Naive thymus-derived CD4-positive, alpha-beta T cell (primary cell): ENCODE measurements at regions not wholly inside any gene's neighbourhood (a gene's known extent, or its start where the extent isn't known, plus 50 kb on each side); places are given as distances from the start of the nearest gene placed in this dataset.

Experiments used
- ATAC-seq: fragments of 150-1000 bp; cut with Tn5 transposase; 2 replicates; pipeline ENCODE4 v1.10.0; 2021; ENCODE audit warnings: mild to moderate bottlenecking, moderate library complexity
- CTCF ChIA-PET: fragments of 350-600 bp; sonication (Branson Sonifier 250); formaldehyde crosslinking; loops from one replicate; lab custom pipeline; 2021; ENCODE audit warnings: antibody characterized with exemption; lab: Charles Lee
- POLR2A ChIA-PET: fragments of 350-600 bp; sonication (Branson Sonifier 250); formaldehyde crosslinking; loops from one replicate; lab custom pipeline; 2021; ENCODE audit warnings: antibody characterized with exemption, inconsistent platforms; lab: Charles Lee
- DNase-seq, 9 donors: peaks; one replicate each; pipeline versions ENCODE4 v3.0.0 to v3.0.0-alpha.2; 2020 to 2022; ENCODE audit warnings: mixed read lengths in 1 of 9
- H3K27ac ChIP-seq: one replicate; pipeline ENCODE4 v1.7.0; 2013; ENCODE audit warnings: mild to moderate bottlenecking, low read depth, low read length, moderate library complexity
- H3K27me3 ChIP-seq, 2 donors: one replicate each; pipeline ENCODE4 v1.7.0; 2013; ENCODE audit warnings: low read length in 2 of 2, mild to moderate bottlenecking in 2 of 2, moderate library complexity in 2 of 2; ENCODE audit not compliant: control insufficient read depth in 2 of 2, insufficient read depth in 2 of 2
- H3K36me3 ChIP-seq, 3 experiments: 1 replicate in 2 of 3; 2 replicates in 1 of 3; pipeline ENCODE4 v1.7.0; 2013; ENCODE audit warnings: low read length in 3 of 3, mild to moderate bottlenecking in 3 of 3, moderate library complexity in 1 of 3; ENCODE audit not compliant: insufficient read depth in 3 of 3, control insufficient read depth in 2 of 3
- H3K4me1 ChIP-seq, 2 donors: one replicate each; pipeline ENCODE4 v1.7.0; 2013; ENCODE audit warnings: low read length in 2 of 2, mild to moderate bottlenecking in 2 of 2, moderate library complexity in 1 of 2; ENCODE audit not compliant: control insufficient read depth in 2 of 2, insufficient read depth in 2 of 2
- H3K4me3 ChIP-seq: 2 replicates; pipeline ENCODE4 v1.7.0; 2013; ENCODE audit warnings: mild to moderate bottlenecking, low read length
- H3K9me3 ChIP-seq, 3 experiments: 1 replicate in 2 of 3; 2 replicates in 1 of 3; pipeline ENCODE4 v1.7.0; 2013; ENCODE audit warnings: low read length in 3 of 3; ENCODE audit not compliant: control insufficient read depth in 2 of 3
- H3K27ac Mint-ChIP-seq, 9 donors: one replicate each; pipeline ENCODE4 v1.8.0; 2020 to 2022; ENCODE audit warnings: mixed read lengths in 9 of 9, mild to moderate bottlenecking in 8 of 9, moderate library complexity in 5 of 9, inconsistent platforms in 2 of 9
- H3K27me3 Mint-ChIP-seq, 5 donors: one replicate each; pipeline ENCODE4 v1.8.0; 2021 to 2022; ENCODE audit warnings: mixed read lengths in 5 of 5, mild to moderate bottlenecking in 1 of 5
- H3K36me3 Mint-ChIP-seq, 5 donors: one replicate each; pipeline ENCODE4 v1.8.0; 2020 to 2022; ENCODE audit warnings: mixed read lengths in 5 of 5, mild to moderate bottlenecking in 3 of 5, inconsistent platforms in 1 of 5
- H3K4me1 Mint-ChIP-seq, 7 donors: one replicate each; pipeline ENCODE4 v1.8.0; 2020 to 2022; ENCODE audit warnings: mixed read lengths in 7 of 7, mild to moderate bottlenecking in 3 of 7, inconsistent platforms in 1 of 7
- H3K4me3 Mint-ChIP-seq, 10 donors: one replicate each; pipeline ENCODE4 v1.8.0; 2020 to 2022; ENCODE audit warnings: mild to moderate bottlenecking in 10 of 10, mixed read lengths in 10 of 10, moderate library complexity in 6 of 10, inconsistent platforms in 2 of 10
- H3K9me3 Mint-ChIP-seq, 11 donors: one replicate each; pipeline ENCODE4 v1.8.0; 2020 to 2022; ENCODE audit warnings: mixed read lengths in 11 of 11, mild to moderate bottlenecking in 4 of 11, inconsistent platforms in 1 of 11, moderate library complexity in 1 of 11
- intact Hi-C, 2 donors: fragments of 100-400 bp; cut with micrococcal nuclease; formaldehyde crosslinking; loops; one replicate each; pipeline ENCODE4 v1.15.1; 2023

- no peak overlapping the region for H3K4me3 ChIP-seq
- Mint-ChIP-seq H3K27me3 (peaks cover 2 to 44% (median 39%) of the 10 kb centered on the region in 5 donors), H3K27ac (no peak overlapping the region), H3K36me3 (no peaks in the 10 kb centered on the region), H3K4me3 (no peak overlapping the region), H3K9me3 (peaks cover 0 to 7% (median 0%) of the 10 kb centered on the region in 11 donors), H3K4me1 (peaks cover 0 to 4% (median 0%) of the 10 kb centered on the region in 7 donors)
- intact Hi-C loops, result no loop called here
- CTCF ChIA-PET, result interaction anchor here (0.8 kb wide), 1 partner anchor 10 kb away, joined by 3 read pairs; no protein-coding TSS in a partner anchor
- POLR2A ChIA-PET, result no interaction called here
- H3K36me3 ChIP-seq, result no peaks in the 10 kb centered on the region
- H3K27ac ChIP-seq, result no peak overlapping the region
- no peaks in the 10 kb centered on the region for H3K4me1 ChIP-seq
- DNase-seq (no peak), ATAC-seq (no peak)
- H3K27me3 ChIP-seq, result peaks cover 0 to 4% of the 10 kb centered on the region in 2 donors
- H3K9me3 ChIP-seq, result no peaks in the 10 kb centered on the region
These were observed 140.1 kb downstream of the CYLD start for GRCh38 chr16:50881956-50882355.

GRCh38 chr16:50881331-50881830 lies 139.5 kb downstream of the CYLD start:
- no peak for DNase-seq
- Mint-ChIP-seq H3K4me1 (peaks cover 0 to 4% (median 0%) of the 10 kb centered on the region in 7 donors), H3K27ac (no peak overlapping the region), H3K27me3 (peaks cover 2 to 44% (median 41%) of the 10 kb centered on the region in 5 donors), H3K4me3 (no peak overlapping the region), H3K9me3 (peaks cover 0 to 5% (median 0%) of the 10 kb centered on the region in 11 donors), H3K36me3 (no peaks in the 10 kb centered on the region)
- Histone ChIP-seq H3K36me3 (no peaks in the 10 kb centered on the region), H3K4me3 (no peak overlapping the region), H3K27ac (no peak overlapping the region), H3K27me3 (peaks cover 0 to 4% of the 10 kb centered on the region in 2 donors), H3K9me3 (no peaks in the 10 kb centered on the region), H3K4me1 (no peaks in the 10 kb centered on the region)
- ChIA-PET POLR2A (no interaction called here), CTCF (no interaction called here)
- intact Hi-C loops, result no loop called here
- no peak for ATAC-seq

- Histone ChIP-seq H3K27me3 (peaks cover 0 to 4% of the 10 kb centered on the region in 2 donors), H3K9me3 (no peaks in the 10 kb centered on the region), H3K36me3 (no peaks in the 10 kb centered on the region), H3K27ac (no peak overlapping the region), H3K4me1 (no peaks in the 10 kb centered on the region), H3K4me3 (no peak overlapping the region)
- Mint-ChIP-seq H3K4me1 (peaks cover 0 to 4% (median 0%) of the 10 kb centered on the region in 7 donors), H3K9me3 (peaks cover 0 to 8% (median 0%) of the 10 kb centered on the region in 11 donors), H3K4me3 (no peak overlapping the region), H3K36me3 (no peaks in the 10 kb centered on the region), H3K27ac (no peak overlapping the region), H3K27me3 (peaks cover 7 to 47% (median 43%) of the 10 kb centered on the region in 5 donors)
- ChIA-PET POLR2A (no interaction called here), CTCF (no interaction called here)
- ATAC-seq (no peak), DNase-seq (no peak)
- intact Hi-C loops, result no loop called here
These were observed 139.0 kb downstream of the CYLD start for GRCh38 chr16:50880926-50881325.

- Mint-ChIP-seq H3K4me3 (no peak overlapping the region), H3K4me1 (peaks cover 0 to 4% (median 0%) of the 10 kb centered on the region in 7 donors), H3K27ac (no peak overlapping the region), H3K36me3 (no peaks in the 10 kb centered on the region), H3K9me3 (peaks cover 0 to 8% (median 0%) of the 10 kb centered on the region in 11 donors), H3K27me3 (peaks cover 12 to 50% (median 47%) of the 10 kb centered on the region in 5 donors)
- Histone ChIP-seq H3K27me3 (peaks cover 0 to 4% of the 10 kb centered on the region in 2 donors), H3K4me1 (no peaks in the 10 kb centered on the region), H3K36me3 (no peaks in the 10 kb centered on the region), H3K4me3 (no peak overlapping the region), H3K9me3 (no peaks in the 10 kb centered on the region), H3K27ac (no peak overlapping the region)
- intact Hi-C loops, result no loop called here
- ChIA-PET CTCF (no interaction called here), POLR2A (no interaction called here)
- ATAC-seq (peak; percentile 20), DNase-seq (no peak)
These were observed 138.2 kb downstream of the CYLD start for GRCh38 chr16:50879873-50880695.

- Mint-ChIP-seq H3K9me3 (peaks cover 0 to 8% (median 0%) of the 10 kb centered on the region in 11 donors), H3K4me1 (peaks cover 0 to 4% (median 0%) of the 10 kb centered on the region in 7 donors), H3K36me3 (no peaks in the 10 kb centered on the region), H3K4me3 (no peak overlapping the region), H3K27me3 (peaks cover 15 to 53% (median 47%) of the 10 kb centered on the region in 5 donors), H3K27ac (no peak overlapping the region)
- no peak overlapping the region for H3K4me3 ChIP-seq
- DNase-seq (no peak), ATAC-seq (no peak)
- H3K9me3 ChIP-seq, result no peaks in the 10 kb centered on the region
- intact Hi-C loops, result no loop called here
- CTCF ChIA-PET, result no interaction called here
- H3K36me3 ChIP-seq, result no peaks in the 10 kb centered on the region
- no peak overlapping the region for H3K27ac ChIP-seq
- POLR2A ChIA-PET, result no interaction called here
- peaks cover 0 to 4% of the 10 kb centered on the region in 2 donors for H3K27me3 ChIP-seq
- H3K4me1 ChIP-seq, result no peaks in the 10 kb centered on the region
These were observed 137.2 kb downstream of the CYLD start for GRCh38 chr16:50878966-50879615.

- Mint-ChIP-seq H3K27me3 (peaks cover 15 to 53% (median 43%) of the 10 kb centered on the region in 5 donors), H3K27ac (no peak overlapping the region)
- intact Hi-C loops, result no loop called here
These were observed 136.7 kb downstream of the CYLD start for GRCh38 chr16:50878536-50878935.

More at GRCh38 chr16:50878536-50878935, 136.7 kb downstream of the CYLD start:
- Mint-ChIP-seq H3K4me3 (no peak overlapping the region), H3K4me1 (peaks cover 0 to 3% (median 0%) of the 10 kb centered on the region in 7 donors), H3K36me3 (no peaks in the 10 kb centered on the region), H3K9me3 (peaks cover 0 to 8% (median 0%) of the 10 kb centered on the region in 11 donors)
- H3K27ac ChIP-seq, result no peak overlapping the region
- H3K27me3 ChIP-seq, result peaks cover 0 to 4% of the 10 kb centered on the region in 2 donors
- no peak for ATAC-seq
- H3K36me3 ChIP-seq, result no peaks in the 10 kb centered on the region
- ChIA-PET CTCF (no interaction called here), POLR2A (no interaction called here)
- DNase-seq, result no peak
- H3K9me3 ChIP-seq, result no peaks in the 10 kb centered on the region
- H3K4me1 ChIP-seq, result no peaks in the 10 kb centered on the region
- H3K4me3 ChIP-seq, result no peak overlapping the region
